Endothelial cell of umbilical vein (primary cell): ENCODE measurements at regions not wholly inside any gene's neighbourhood (a gene's known extent, or its start where the extent isn't known, plus 50 kb on each side); places are given as distances from the start of the nearest gene placed in this dataset.

Source experiments
- BruUV-seq: library from RNA; stranded (reverse); fragments of 400-500 nt; replicated peaks from 2 replicates; lab custom pipeline; 2021; lab: Mats Ljungman, UMichigan
- CTCF ChIA-PET: fragments of 300-600, 350-600 bp; sonication (Branson Sonifier 250); formaldehyde crosslinking; loops from one replicate; lab custom pipeline; 2021; ENCODE audit warnings: antibody characterized with exemption, inconsistent platforms; lab: Charles Lee
- POLR2A ChIA-PET: fragments of 300-600, 350-600 bp; sonication (Branson Sonifier 250); formaldehyde crosslinking; loops from one replicate; lab custom pipeline; 2021; ENCODE audit warnings: antibody characterized with exemption, inconsistent platforms; lab: Charles Lee
- DNase-seq: peaks from one replicate; pipeline ENCODE4 v3.0.0-alpha.2; 2011; ENCODE audit warnings: low read depth, low spot score
- FAIRE-seq: peaks from 2 replicates; lab custom pipeline; 2011; peaks lifted over from hg19 to GRCh38; lab: Jason Lieb, UNC
- H2AFZ ChIP-seq: 2 replicates; pipeline ENCODE4 v1.6.0; 2012; ENCODE audit warnings: low read depth, low read length, control low read depth, inconsistent platforms
- H3K27ac ChIP-seq: 2 replicates; pipeline ENCODE4 v1.5.1; 2011; ENCODE audit warnings: low read depth, mild to moderate bottlenecking, control low read depth, low read length, moderate library complexity; ENCODE audit not compliant: insufficient read depth
- H3K27me3 ChIP-seq, 2 experiments: 2 replicates each; pipeline versions ENCODE4 v1.6.0 to v1.6.1; 2011; ENCODE audit warnings: low read length in 2 of 2, mixed read lengths in 1 of 2; ENCODE audit not compliant: control insufficient read depth in 2 of 2, insufficient read depth in 2 of 2
- H3K36me3 ChIP-seq, 2 experiments: 2 replicates in 1 of 2; 3 replicates in 1 of 2; pipeline ENCODE4 v1.5.1; 2011; ENCODE audit warnings: low read length in 2 of 2, mild to moderate bottlenecking in 1 of 2, moderate library complexity in 1 of 2; ENCODE audit not compliant: control insufficient read depth in 2 of 2, insufficient read depth in 2 of 2; ENCODE audit errors: extremely low read depth in 1 of 2
- H3K4me1 ChIP-seq: 3 replicates; pipeline ENCODE4 v1.5.1; 2011; ENCODE audit warnings: mild to moderate bottlenecking, low read length; ENCODE audit not compliant: control insufficient read depth, insufficient read depth; ENCODE audit errors: extremely low read depth
- H3K4me2 ChIP-seq: 2 replicates; pipeline ENCODE4 v1.6.1; 2011; ENCODE audit warnings: low read length, control low read depth, mixed read lengths; ENCODE audit not compliant: insufficient read depth
- H3K4me3 ChIP-seq, 3 experiments: fragments of 200-600 bp in 1 of 3; sonication (generic), shearing (Covaris generic) in 1 of 3; replicated peaks in 1 of 3; 2 replicates each; pipeline ENCODE4 v1.5.1; 2011 to 2016; ENCODE audit warnings: control low read depth in 3 of 3, low read length in 3 of 3, mild to moderate bottlenecking in 2 of 3, inconsistent platforms in 1 of 3, low read depth in 1 of 3, moderate library complexity in 1 of 3; ENCODE audit not compliant: insufficient read depth in 1 of 3
- H3K79me2 ChIP-seq: 2 replicates; pipeline ENCODE4 v1.6.0; 2012; ENCODE audit warnings: low read length, inconsistent platforms; ENCODE audit not compliant: control insufficient read depth, insufficient read depth
- H3K9ac ChIP-seq: replicated peaks from 2 replicates; pipeline ENCODE3; 2011; ENCODE audit warnings: low read length, control low read depth; ENCODE audit not compliant: insufficient read depth; ENCODE audit errors: extremely low read depth
- H3K9me1 ChIP-seq: replicated peaks from 3 replicates; pipeline ENCODE4 v1.6.0; 2011; ENCODE audit warnings: mild to moderate bottlenecking, low read length; ENCODE audit not compliant: control insufficient read depth, insufficient read depth; ENCODE audit errors: extremely low read depth
- H3K9me3 ChIP-seq: replicated peaks from 2 replicates; pipeline ENCODE4 v1.5.1; 2012; ENCODE audit warnings: low read length, inconsistent platforms; ENCODE audit not compliant: control insufficient read depth, insufficient read depth
- H4K20me1 ChIP-seq: replicated peaks from 2 replicates; pipeline ENCODE3; 2011; ENCODE audit warnings: mild to moderate bottlenecking, low read length; ENCODE audit not compliant: control insufficient read depth, insufficient read depth; ENCODE audit errors: extremely low read depth
- CTCF ChIP-seq, 2 donors: IDR thresholded peaks; 1 replicate in 1 of 2; 2 replicates in 1 of 2; pipeline ENCODE4 v1.5.1; 2011; ENCODE audit warnings: low read length in 2 of 2, mild to moderate bottlenecking in 2 of 2, moderate library complexity in 2 of 2, control low read depth in 1 of 2, inconsistent platforms in 1 of 2, low read depth in 1 of 2; ENCODE audit not compliant: insufficient read depth in 1 of 2; ENCODE audit errors: extremely low read depth in 1 of 2
- EZH2 ChIP-seq: IDR thresholded peaks from 2 replicates; pipeline ENCODE4 v1.6.1; 2012; ENCODE audit warnings: borderline replicate concordance, low read depth, mild to moderate bottlenecking, moderate library complexity, low read length, inconsistent platforms; ENCODE audit not compliant: severe bottlenecking
- FOS ChIP-seq: IDR thresholded peaks from 2 replicates; pipeline ENCODE4 v1.6.1; 2011; ENCODE audit warnings: mild to moderate bottlenecking, low read length, moderate library complexity, borderline replicate concordance; ENCODE audit not compliant: insufficient read depth
- GATA2 ChIP-seq: IDR thresholded peaks from 2 replicates; pipeline ENCODE4 v1.7.0; 2011; ENCODE audit warnings: low read depth, mild to moderate bottlenecking, moderate library complexity, mixed read lengths, low read length; ENCODE audit not compliant: insufficient read length, insufficient read depth
- JUN ChIP-seq: IDR thresholded peaks from 2 replicates; pipeline ENCODE4 v1.6.1; 2011; ENCODE audit warnings: borderline replicate concordance, low read depth; ENCODE audit not compliant: insufficient read length, insufficient read depth
- MYC ChIP-seq: IDR thresholded peaks from one replicate; pipeline ENCODE4 v1.6.1; 2011; ENCODE audit warnings: mild to moderate bottlenecking, low read depth, low read length
- POLR2A ChIP-seq: IDR thresholded peaks from 2 replicates; pipeline ENCODE4 v1.6.1; 2012; ENCODE audit warnings: low read depth, mild to moderate bottlenecking, control low read depth, low read length
- POLR2AphosphoS5 ChIP-seq: IDR thresholded peaks from 2 replicates; pipeline ENCODE4 v1.6.1; 2012; ENCODE audit warnings: low read depth, mild to moderate bottlenecking, control low read depth, low read length, moderate library complexity; ENCODE audit not compliant: insufficient read depth
- dilution Hi-C: fragments of 300-500 bp; cut with MboI; formaldehyde crosslinking; loops from one replicate; pipeline ENCODE4 v1.15.0; 2019; ENCODE audit warnings: low sequenced_read_pairs; ENCODE audit not compliant: extremely low pct_ligation_motif_present
- intact Hi-C: fragments of 100-400 bp; cut with micrococcal nuclease; formaldehyde crosslinking; loops from one replicate; pipeline ENCODE4 v1.10.0; 2022
- TF ChIP-seq, protein P1 (sequence below): IDR thresholded peaks from 2 replicates; pipeline ENCODE4 v1.6.1; 2011; ENCODE audit not compliant: insufficient read depth, insufficient read length

GRCh38 chr1:36728051-36728450, 245.3 kb upstream of the CSF3R start:
- no TSS peak for BruUV-seq
- CTCF ChIA-PET: no interaction called here

DNA sequence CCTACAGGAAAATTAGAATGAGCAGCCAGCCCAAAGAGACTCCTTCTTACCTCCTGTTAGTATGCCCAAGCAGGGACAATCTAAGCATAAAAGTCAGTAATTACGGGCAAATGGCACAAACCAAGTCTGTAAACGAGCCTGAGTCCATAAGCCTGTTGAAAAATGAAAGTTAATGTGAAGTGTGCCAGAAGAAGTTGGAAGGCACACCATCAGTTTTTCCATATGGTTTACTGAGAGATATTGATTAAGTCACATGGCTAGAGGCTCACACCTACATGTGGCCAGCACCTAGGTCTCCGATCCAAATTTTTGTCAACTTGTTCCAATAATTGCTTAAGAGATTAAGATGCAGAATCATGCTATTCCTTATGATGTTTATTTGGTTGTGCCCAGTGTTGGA, 242.4 kb upstream of the CSF3R start:
- dilution Hi-C loops (no loop called here), intact Hi-C loops (no loop called here)
- no peak for FAIRE-seq

More at GRCh38 chr1:36728051-36728450, 245.3 kb upstream of the CSF3R start:
- TF ChIP-seq, protein P1, sequence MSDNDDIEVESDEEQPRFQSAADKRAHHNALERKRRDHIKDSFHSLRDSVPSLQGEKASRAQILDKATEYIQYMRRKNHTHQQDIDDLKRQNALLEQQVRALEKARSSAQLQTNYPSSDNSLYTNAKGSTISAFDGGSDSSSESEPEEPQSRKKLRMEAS: no peak
- no peak for TF ChIP-seq POLR2A
- no peaks in the 10 kb centered on the region for H3K79me2 ChIP-seq
- no peaks in the 10 kb centered on the region for H3K36me3 ChIP-seq
- H2AFZ ChIP-seq: no peak overlapping the region
- POLR2A ChIA-PET: no interaction called here
- H4K20me1 ChIP-seq: no peaks in the 10 kb centered on the region
- H3K4me3 ChIP-seq: no peak overlapping the region
- H3K9me3 ChIP-seq: no peaks in the 10 kb centered on the region
- no peaks in the 10 kb centered on the region for H3K4me1 ChIP-seq
- dilution Hi-C loops: no loop called here
- H3K27ac ChIP-seq: no peak overlapping the region
- DNase-seq (no peak), FAIRE-seq (no peak)
- no peak overlapping the region for H3K4me2 ChIP-seq
- H3K9ac ChIP-seq: no peak overlapping the region
- H3K9me1 ChIP-seq: no peaks in the 10 kb centered on the region
- peaks cover 0 to 3% of the 10 kb centered on the region in 2 experiments for H3K27me3 ChIP-seq
- intact Hi-C loops: no loop called here

More for the DNA sequence above, 242.4 kb upstream of the CSF3R start:
- Histone ChIP-seq H3K79me2 (no peaks in the 10 kb centered on the region), H3K4me2 (no peak overlapping the region), H3K36me3 (no peaks in the 10 kb centered on the region), H3K9ac (no peak overlapping the region), H3K9me1 (no peaks in the 10 kb centered on the region), H3K27me3 (peaks cover 0 to 3% of the 10 kb centered on the region in 2 experiments), H3K4me1 (no peaks in the 10 kb centered on the region), H3K4me3 (no peak overlapping the region), H2AFZ (no peak overlapping the region), H3K9me3 (no peaks in the 10 kb centered on the region), H4K20me1 (no peaks in the 10 kb centered on the region), H3K27ac (no peak overlapping the region)
- POLR2A ChIA-PET: no interaction called here
- TF ChIP-seq, protein P1: no peak
- TF ChIP-seq FOS (no peak), JUN (no peak), POLR2A (no peak), GATA2 (no peak), POLR2AphosphoS5 (no peak), EZH2 (no peak), CTCF (IDR thresholded peaks at IDR 0.05; ENCODE audit: extremely low read depth in 1 of 2, insufficient read depth in 1 of 2, low read depth in 1 of 2, low read length in 2 of 2) (no peak), MYC (no peak)
- BruUV-seq: no TSS peak
- no peak for DNase-seq
- CTCF ChIA-PET: no interaction called here
